ENCODE measurements at regions not wholly inside any gene's neighbourhood (a gene's known extent, or its start where the extent isn't known, plus 50 kb on each side); places are given as distances from the start of the nearest gene placed in this dataset.

DNA sequence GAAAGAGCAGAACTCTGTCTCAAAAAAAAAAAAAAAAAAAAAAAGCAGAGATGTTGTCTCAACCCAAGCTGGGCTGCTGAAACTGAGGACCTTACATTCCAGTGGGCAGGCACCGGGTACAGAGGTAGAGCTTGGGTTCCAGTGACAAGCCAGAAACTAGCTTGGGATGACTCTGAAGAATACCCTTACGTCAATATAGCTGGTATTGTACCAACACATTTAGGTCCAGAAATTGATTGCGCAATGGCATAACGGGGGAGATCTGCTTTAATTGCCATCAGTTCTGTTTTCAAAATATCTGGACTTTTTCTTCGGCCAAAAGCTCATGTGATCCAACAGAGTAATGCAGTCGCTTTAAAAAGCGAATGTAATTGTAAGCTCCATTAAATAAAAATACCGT is 103.1 kb upstream of the UBL3 start:
- no peak overlapping the region for H3K4me3 Mint-ChIP-seq
- Histone ChIP-seq H3K27ac (ENCODE audit: low read length in 2 of 2) (no peak overlapping the region), H3K27me3 (replicated peaks in 1 of 4; ENCODE audit: control extremely low read depth in 1 of 4, control insufficient read depth in 3 of 4, insufficient read depth in 4 of 4, low read length in 3 of 4) (no peaks in the 10 kb centered on the region), H2AFZ (ENCODE audit: insufficient read depth, low read depth, low read length, poor library complexity, severe bottlenecking) (no peak overlapping the region), H3K4me1 (ENCODE audit: control insufficient read depth in 2 of 2, insufficient read depth in 2 of 2, low read length in 2 of 2) (peaks cover 13 to 14% of the 10 kb centered on the region in 2 donors), H3K9ac (ENCODE audit: low read length) (no peak overlapping the region), H4K20me1 (ENCODE audit: control insufficient read depth, insufficient read depth, low read length, poor library complexity, severe bottlenecking) (no peaks in the 10 kb centered on the region), H3K4me2 (replicated peaks; ENCODE audit: low read depth, low read length, poor library complexity, severe bottlenecking) (peak overlapping the region; percentile 56), H3K4me3 (ENCODE audit: control extremely low read depth in 1 of 5, extremely low read depth in 1 of 5, insufficient read depth in 1 of 5, low read depth in 2 of 5, low read length in 4 of 5) (no peak overlapping the region), H3K36me3 (replicated peaks in 1 of 2; ENCODE audit: control extremely low read depth in 1 of 2, control insufficient read depth in 1 of 2, extremely low read depth in 1 of 2, insufficient read depth in 2 of 2, low read length in 1 of 2) (no peaks in the 10 kb centered on the region), H3K79me2 (ENCODE audit: control insufficient read depth, insufficient read depth, low read length) (no peaks in the 10 kb centered on the region), H3K9me3 (ENCODE audit: control extremely low read depth in 1 of 3, control insufficient read depth in 2 of 3, insufficient read depth in 1 of 3, low read length in 2 of 3) (no peaks in the 10 kb centered on the region)
- H3K27ac Mint-ChIP-seq = no peak overlapping the region
- H3K9me3 Mint-ChIP-seq (ENCODE audit: insufficient read depth) = no peaks in the 10 kb centered on the region
- ATAC-seq (ENCODE audit: low read depth) (no peak), DNase-seq (no peak)
- no peak for TF ChIP-seq EZH2 (IDR thresholded peaks at IDR 0.05; ENCODE audit: borderline replicate concordance, insufficient read depth, low read depth, low read length, poor library complexity, severe bottlenecking)
- TF ChIP-seq, protein P1, sequence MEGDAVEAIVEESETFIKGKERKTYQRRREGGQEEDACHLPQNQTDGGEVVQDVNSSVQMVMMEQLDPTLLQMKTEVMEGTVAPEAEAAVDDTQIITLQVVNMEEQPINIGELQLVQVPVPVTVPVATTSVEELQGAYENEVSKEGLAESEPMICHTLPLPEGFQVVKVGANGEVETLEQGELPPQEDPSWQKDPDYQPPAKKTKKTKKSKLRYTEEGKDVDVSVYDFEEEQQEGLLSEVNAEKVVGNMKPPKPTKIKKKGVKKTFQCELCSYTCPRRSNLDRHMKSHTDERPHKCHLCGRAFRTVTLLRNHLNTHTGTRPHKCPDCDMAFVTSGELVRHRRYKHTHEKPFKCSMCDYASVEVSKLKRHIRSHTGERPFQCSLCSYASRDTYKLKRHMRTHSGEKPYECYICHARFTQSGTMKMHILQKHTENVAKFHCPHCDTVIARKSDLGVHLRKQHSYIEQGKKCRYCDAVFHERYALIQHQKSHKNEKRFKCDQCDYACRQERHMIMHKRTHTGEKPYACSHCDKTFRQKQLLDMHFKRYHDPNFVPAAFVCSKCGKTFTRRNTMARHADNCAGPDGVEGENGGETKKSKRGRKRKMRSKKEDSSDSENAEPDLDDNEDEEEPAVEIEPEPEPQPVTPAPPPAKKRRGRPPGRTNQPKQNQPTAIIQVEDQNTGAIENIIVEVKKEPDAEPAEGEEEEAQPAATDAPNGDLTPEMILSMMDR (IDR thresholded peaks at IDR 0.05) = no peak
- peaks cover 11% of the 10 kb centered on the region for H3K4me1 Mint-ChIP-seq
- WGBS (ENCODE audit: insufficient coverage) = 97% methylated on average over 3 of the region's 8 CpGs
- ChIA-PET CTCF (interaction anchor here (1.6 to 1.7 kb wide), 2 partner anchors 30 to 183 kb away, joined by 3 read pairs; no protein-coding TSS in a partner anchor), POLR2A (no interaction called here)
- intact Hi-C loops (cut with micrococcal nuclease) = no loop called here
- H3K27me3 Mint-ChIP-seq = peaks cover 21% of the 10 kb centered on the region

DNA sequence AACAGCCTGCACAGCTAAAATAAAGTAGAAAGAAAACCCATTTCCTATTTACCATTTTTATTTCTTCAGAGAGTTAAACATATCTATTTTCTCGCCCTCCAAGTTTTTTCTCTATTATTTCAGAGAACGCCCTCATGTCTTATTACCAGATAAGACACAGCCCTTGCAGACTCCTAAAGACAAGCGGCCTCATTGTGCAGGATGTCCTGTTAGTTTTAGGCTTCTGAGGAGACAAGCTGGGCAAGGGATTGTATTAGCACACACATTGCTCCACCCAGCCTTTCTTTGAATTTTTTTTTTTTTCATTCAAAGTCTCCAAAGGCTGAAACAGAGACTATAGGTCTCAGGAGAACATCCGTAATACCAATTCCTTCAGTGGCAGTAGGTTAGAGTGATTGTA is 101.8 kb upstream of the UBL3 start:
- H3K9ac ChIP-seq (ENCODE audit: low read length) = no peak overlapping the region
- Mint-ChIP-seq H3K27ac (no peak overlapping the region), H3K4me3 (no peak overlapping the region), H3K27me3 (peaks cover 21% of the 10 kb centered on the region), H3K9me3 (ENCODE audit: insufficient read depth) (no peaks in the 10 kb centered on the region), H3K4me1 (peaks cover 11% of the 10 kb centered on the region)
- no peak overlapping the region for H3K27ac ChIP-seq (ENCODE audit: low read length in 2 of 2)
- no peaks in the 10 kb centered on the region for H3K79me2 ChIP-seq (ENCODE audit: control insufficient read depth, insufficient read depth, low read length)
- no peak overlapping the region for H3K4me3 ChIP-seq (ENCODE audit: control extremely low read depth in 1 of 5, extremely low read depth in 1 of 5, insufficient read depth in 1 of 5, low read depth in 2 of 5, low read length in 4 of 5)
- intact Hi-C loops (cut with micrococcal nuclease) = no loop called here
- no peak for DNase-seq
- no peaks in the 10 kb centered on the region for H3K36me3 ChIP-seq (replicated peaks in 1 of 2; ENCODE audit: control extremely low read depth in 1 of 2, control insufficient read depth in 1 of 2, extremely low read depth in 1 of 2, insufficient read depth in 2 of 2, low read length in 1 of 2)
- H4K20me1 ChIP-seq (ENCODE audit: control insufficient read depth, insufficient read depth, low read length, poor library complexity, severe bottlenecking) = no peaks in the 10 kb centered on the region
- WGBS (ENCODE audit: insufficient coverage) = no CpG with 5 or more reads among the region's 4 CpGs
- H3K9me3 ChIP-seq (ENCODE audit: control extremely low read depth in 1 of 3, control insufficient read depth in 2 of 3, insufficient read depth in 1 of 3, low read length in 2 of 3) = no peaks in the 10 kb centered on the region
- CTCF ChIA-PET = no interaction called here
- H3K4me2 ChIP-seq (replicated peaks; ENCODE audit: low read depth, low read length, poor library complexity, severe bottlenecking) = no peak overlapping the region
- H3K4me1 ChIP-seq (ENCODE audit: control insufficient read depth in 2 of 2, insufficient read depth in 2 of 2, low read length in 2 of 2) = peaks cover 13 to 14% of the 10 kb centered on the region in 2 donors
- H2AFZ ChIP-seq (ENCODE audit: insufficient read depth, low read depth, low read length, poor library complexity, severe bottlenecking) = no peak overlapping the region
- no peak for TF ChIP-seq EZH2 (IDR thresholded peaks at IDR 0.05; ENCODE audit: borderline replicate concordance, insufficient read depth, low read depth, low read length, poor library complexity, severe bottlenecking)
- TF ChIP-seq, protein P1 (IDR thresholded peaks at IDR 0.05) = no peak
- H3K27me3 ChIP-seq (replicated peaks in 1 of 4; ENCODE audit: control extremely low read depth in 1 of 4, control insufficient read depth in 3 of 4, insufficient read depth in 4 of 4, low read length in 3 of 4) = no peaks in the 10 kb centered on the region
- POLR2A ChIA-PET = no interaction called here
- ATAC-seq (ENCODE audit: low read depth) = no peak

All from B cell (primary cell).